CD14-positive monocyte (primary cell): ENCODE measurements at regions not wholly inside any gene's neighbourhood (a gene's known extent, or its start where the extent isn't known, plus 50 kb on each side); places are given as distances from the start of the nearest gene placed in this dataset.

Experiments used
- DNase-seq, 3 donors: peaks; one replicate each; pipeline ENCODE4 v3.0.0-alpha.2; 2011 to 2022
- H2AFZ ChIP-seq: 2 replicates; pipeline ENCODE4 v1.6.0; 2012; ENCODE audit warnings: mild to moderate bottlenecking, low read depth, low read length, inconsistent platforms; ENCODE audit not compliant: insufficient read depth, poor library complexity, severe bottlenecking
- H3K27ac ChIP-seq, 2 donors: 1 replicate in 1 of 2; 2 replicates in 1 of 2; pipeline ENCODE4 v1.5.1; 2012 to 2013; ENCODE audit warnings: low read length in 2 of 2, control low read depth in 1 of 2, inconsistent platforms in 1 of 2, low read depth in 1 of 2, mild to moderate bottlenecking in 1 of 2
- H3K27me3 ChIP-seq, 2 donors: one replicate each; pipeline versions ENCODE4 v1.6.0 to v1.6.1; 2011 to 2013; ENCODE audit warnings: low read length in 2 of 2; ENCODE audit not compliant: control insufficient read depth in 2 of 2, insufficient read depth in 2 of 2
- H3K36me3 ChIP-seq, 2 donors: replicated peaks in 1 of 2; 1 replicate in 1 of 2; 2 replicates in 1 of 2; pipeline versions ENCODE4 v1.5.1 to v1.6.1; 2012 to 2013; ENCODE audit warnings: low read length in 2 of 2, control low read depth in 1 of 2, inconsistent platforms in 1 of 2, mild to moderate bottlenecking in 1 of 2; ENCODE audit not compliant: insufficient read depth in 2 of 2, control insufficient read depth in 1 of 2
- H3K4me1 ChIP-seq, 2 donors: 1 replicate in 1 of 2; 2 replicates in 1 of 2; pipeline versions ENCODE4 v1.5.1 to v1.6.1; 2012 to 2013; ENCODE audit warnings: low read length in 2 of 2, control low read depth in 1 of 2, inconsistent platforms in 1 of 2, mild to moderate bottlenecking in 1 of 2, moderate library complexity in 1 of 2; ENCODE audit not compliant: insufficient read depth in 2 of 2, control insufficient read depth in 1 of 2
- H3K4me2 ChIP-seq: replicated peaks from 2 replicates; pipeline ENCODE3; 2012; ENCODE audit warnings: low read length, moderate library complexity, mild to moderate bottlenecking; ENCODE audit not compliant: poor library complexity, severe bottlenecking; ENCODE audit errors: extremely low read depth
- H3K4me3 ChIP-seq, 3 experiments: fragments of 200-600 bp in 1 of 3; sonication (generic) in 1 of 3; replicated peaks in 1 of 3; 1 replicate in 2 of 3; 2 replicates in 1 of 3; pipeline ENCODE4 v1.5.1; 2011 to 2013; ENCODE audit warnings: low read length in 3 of 3, mild to moderate bottlenecking in 3 of 3, control low read depth in 2 of 3, low read depth in 2 of 3, inconsistent platforms in 1 of 3, moderate library complexity in 1 of 3
- H3K79me2 ChIP-seq: 2 replicates; pipeline ENCODE4 v1.6.0; 2012; ENCODE audit warnings: mild to moderate bottlenecking, control low read depth, inconsistent platforms, low read length, moderate library complexity; ENCODE audit not compliant: insufficient read depth
- H3K9ac ChIP-seq: 2 replicates; pipeline ENCODE4 v1.6.0; 2017; ENCODE audit warnings: low read length, mild to moderate bottlenecking; ENCODE audit not compliant: insufficient read depth, poor library complexity, severe bottlenecking
- H3K9me3 ChIP-seq, 2 donors: replicated peaks in 1 of 2; 1 replicate in 1 of 2; 2 replicates in 1 of 2; pipeline versions ENCODE4 v1.5.1 to v1.6.1; 2012 to 2013; ENCODE audit warnings: low read length in 2 of 2, control low read depth in 1 of 2; ENCODE audit not compliant: control insufficient read depth in 1 of 2, insufficient read depth in 1 of 2
- H4K20me1 ChIP-seq: 2 replicates; pipeline ENCODE4 v1.6.0; 2012; ENCODE audit warnings: mild to moderate bottlenecking, low read length, control low read depth, moderate library complexity; ENCODE audit not compliant: insufficient read depth
- H3K27ac Mint-ChIP-seq, 7 donors: one replicate each; pipeline ENCODE4 v1.8.0; 2020; ENCODE audit warnings: mild to moderate bottlenecking in 7 of 7, mixed read lengths in 7 of 7, moderate library complexity in 6 of 7, inconsistent platforms in 2 of 7
- H3K27me3 Mint-ChIP-seq, 3 donors: one replicate each; pipeline ENCODE4 v1.8.0; 2021 to 2022; ENCODE audit warnings: low read depth in 3 of 3, mild to moderate bottlenecking in 3 of 3, mixed read lengths in 3 of 3, moderate library complexity in 3 of 3, inconsistent platforms in 1 of 3
- H3K36me3 Mint-ChIP-seq, 2 donors: one replicate each; pipeline ENCODE4 v1.8.0; 2020; ENCODE audit warnings: mixed read lengths in 2 of 2, inconsistent platforms in 1 of 2, mild to moderate bottlenecking in 1 of 2
- H3K4me1 Mint-ChIP-seq: one replicate; pipeline ENCODE4 v1.8.0; 2020; ENCODE audit warnings: mild to moderate bottlenecking, mixed read lengths
- H3K4me3 Mint-ChIP-seq, 2 donors: one replicate each; pipeline ENCODE4 v1.8.0; 2020; ENCODE audit warnings: mild to moderate bottlenecking in 2 of 2, mixed read lengths in 2 of 2, moderate library complexity in 1 of 2
- H3K9me3 Mint-ChIP-seq, 7 donors: one replicate each; pipeline ENCODE4 v1.8.0; 2020 to 2022; ENCODE audit warnings: mixed read lengths in 7 of 7, mild to moderate bottlenecking in 6 of 7, moderate library complexity in 6 of 7, inconsistent platforms in 2 of 7
- CTCF ChIP-seq: fragments of 200-600 bp; IDR thresholded peaks from one replicate; pipeline ENCODE4 v1.8.0; 2022; ENCODE audit warnings: antibody characterized with exemption, mild to moderate bottlenecking
- WGBS: methylation state at CpG from one replicate; pipeline ENCODE4 v1.1.5; 2013; ENCODE audit warnings: missing lambda C conversion rate; ENCODE audit not compliant: insufficient coverage; 5-methylcytosine and 5-hydroxymethylcytosine counted together
- intact Hi-C, 2 donors: fragments of 100-400 bp; cut with micrococcal nuclease; formaldehyde crosslinking; loops; one replicate each; pipeline versions ENCODE4 v1.15.0 to v1.15.1; 2023

- peak overlapping the region in 1 of 2 donors; percentile 57 for H3K4me3 Mint-ChIP-seq
- H3K79me2 ChIP-seq, result no peaks in the 10 kb centered on the region
- no peaks in the 10 kb centered on the region for H4K20me1 ChIP-seq
- H3K4me1 Mint-ChIP-seq, result no peaks in the 10 kb centered on the region
- H3K4me2 ChIP-seq, result no peak overlapping the region
- intact Hi-C loops, result no loop called here
- H3K27ac Mint-ChIP-seq, result no peak overlapping the region
- peaks cover 0 to 4% of the 10 kb centered on the region in 2 donors for H3K9me3 ChIP-seq
- H3K36me3 Mint-ChIP-seq, result peaks cover 0 to 2% of the 10 kb centered on the region in 2 donors
- WGBS, result under 1% methylated on average over 103 of the region's 103 CpGs
- no peak overlapping the region for H3K27ac ChIP-seq
- H3K9me3 Mint-ChIP-seq, result peaks cover 0 to 11% (median 3%) of the 10 kb centered on the region in 7 donors
- H3K36me3 ChIP-seq, result no peaks in the 10 kb centered on the region
- no peak for DNase-seq
- no peaks in the 10 kb centered on the region for H3K4me1 ChIP-seq
- H3K4me3 ChIP-seq, result no peak overlapping the region
- H3K27me3 Mint-ChIP-seq, result peaks cover 29 to 36% (median 31%) of the 10 kb centered on the region in 3 donors
- H2AFZ ChIP-seq, result no peak overlapping the region
- H3K9ac ChIP-seq, result no peak overlapping the region
- no peak for TF ChIP-seq CTCF
- H3K27me3 ChIP-seq, result peaks cover 9 to 24% of the 10 kb centered on the region in 2 donors
Measured at GRCh38 chr22:48576333-48577013, 1251.2 kb downstream of the BRD1 start.

GRCh38 chr22:48575618-48576332, 1251.9 kb downstream of the BRD1 start:
- no peak overlapping the region for H3K9ac ChIP-seq
- no peaks in the 10 kb centered on the region for H3K4me1 ChIP-seq
- H3K27ac ChIP-seq, result no peak overlapping the region
- no peak overlapping the region for H3K4me3 ChIP-seq
- under 1% methylated on average over 75 of the region's 120 CpGs for WGBS
- no peaks in the 10 kb centered on the region for H4K20me1 ChIP-seq
- H3K4me2 ChIP-seq, result no peak overlapping the region
- H3K27me3 ChIP-seq, result peaks cover 9 to 24% of the 10 kb centered on the region in 2 donors
- H3K36me3 Mint-ChIP-seq, result peaks cover 0 to 2% of the 10 kb centered on the region in 2 donors
- peaks cover 5 to 16% (median 8%) of the 10 kb centered on the region in 7 donors for H3K9me3 Mint-ChIP-seq
- no peak overlapping the region for H2AFZ ChIP-seq
- H3K4me3 Mint-ChIP-seq, result no peak overlapping the region
- TF ChIP-seq CTCF, result no peak
- no peaks in the 10 kb centered on the region for H3K4me1 Mint-ChIP-seq
- peaks cover 29 to 36% (median 35%) of the 10 kb centered on the region in 3 donors for H3K27me3 Mint-ChIP-seq
- no peaks in the 10 kb centered on the region for H3K36me3 ChIP-seq
- H3K9me3 ChIP-seq, result peaks cover 0 to 6% of the 10 kb centered on the region in 2 donors
- H3K27ac Mint-ChIP-seq, result no peak overlapping the region
- intact Hi-C loops, result no loop called here
- no peaks in the 10 kb centered on the region for H3K79me2 ChIP-seq
- DNase-seq, result no peak
